H9 (cell line): ENCODE measurements at regions not wholly inside any gene's neighbourhood (a gene's known extent, or its start where the extent isn't known, plus 50 kb on each side); places are given as distances from the start of the nearest gene placed in this dataset.

Experiments used
- DNase-seq: peaks from one replicate; pipeline ENCODE4 v3.0.0-alpha.2; 2017
- H2AFZ ChIP-seq: one replicate; pipeline ENCODE4 v1.6.1; 2013; ENCODE audit warnings: mild to moderate bottlenecking, low read length, control low read depth, moderate library complexity
- H2AK5ac ChIP-seq: 2 replicates; pipeline ENCODE4 v1.6.1; 2013; ENCODE audit warnings: low read length, control low read depth, mixed read lengths; ENCODE audit not compliant: insufficient read length
- H2BK120ac ChIP-seq: one replicate; pipeline ENCODE4 v1.6.1; 2013; ENCODE audit warnings: low read depth, mild to moderate bottlenecking, low read length, control low read depth, inconsistent platforms; ENCODE audit not compliant: poor library complexity, severe bottlenecking
- H2BK12ac ChIP-seq: 2 replicates; pipeline ENCODE4 v1.6.1; 2013; ENCODE audit warnings: low read length, control low read depth, mixed read lengths, low read depth; ENCODE audit not compliant: insufficient read length
- H2BK15ac ChIP-seq: 2 replicates; pipeline ENCODE4 v1.6.1; 2013; ENCODE audit warnings: low read depth, low read length, control low read depth
- H2BK20ac ChIP-seq: one replicate; pipeline ENCODE4 v1.6.1; 2013; ENCODE audit warnings: low read depth, mild to moderate bottlenecking, low read length, control low read depth, inconsistent platforms; ENCODE audit not compliant: poor library complexity, severe bottlenecking
- H2BK5ac ChIP-seq: 2 replicates; pipeline ENCODE4 v1.6.1; 2013; ENCODE audit warnings: low read length, control low read depth, mixed read lengths; ENCODE audit not compliant: insufficient read length
- H3K14ac ChIP-seq: 2 replicates; pipeline ENCODE4 v1.6.1; 2013; ENCODE audit warnings: low read length, control low read depth; ENCODE audit not compliant: insufficient read depth
- H3K18ac ChIP-seq: 2 replicates; pipeline ENCODE4 v1.6.1; 2013; ENCODE audit warnings: low read depth, mild to moderate bottlenecking, mixed read lengths, low read length, control low read depth; ENCODE audit not compliant: insufficient read length
- H3K23ac ChIP-seq: 2 replicates; pipeline ENCODE4 v1.6.1; 2013; ENCODE audit warnings: low read length, control low read depth, mixed read lengths, low read depth; ENCODE audit not compliant: insufficient read length
- H3K23me2 ChIP-seq: 2 replicates; pipeline ENCODE4 v1.6.1; 2013; ENCODE audit warnings: low read depth, mild to moderate bottlenecking, mixed read lengths, low read length, control low read depth; ENCODE audit not compliant: insufficient read length, poor library complexity, severe bottlenecking
- H3K27ac ChIP-seq: 2 replicates; pipeline ENCODE4 v1.5.1; 2013; ENCODE audit warnings: low read length, control low read depth, mixed read lengths, low read depth; ENCODE audit not compliant: insufficient read length
- H3K27me3 ChIP-seq: 2 replicates; pipeline ENCODE4 v1.6.1; 2013; ENCODE audit warnings: low read length, control low read depth, inconsistent platforms; ENCODE audit not compliant: insufficient read depth
- H3K4ac ChIP-seq: 2 replicates; pipeline ENCODE4 v1.6.1; 2013; ENCODE audit warnings: low read depth, mild to moderate bottlenecking, control low read depth, inconsistent platforms, low read length, moderate library complexity
- H3K4me1 ChIP-seq: 2 replicates; pipeline ENCODE4 v1.6.1; 2013; ENCODE audit warnings: low read length, control low read depth, inconsistent platforms; ENCODE audit not compliant: insufficient read depth
- H3K4me2 ChIP-seq: 2 replicates; pipeline ENCODE4 v1.6.1; 2013; ENCODE audit warnings: low read length, control low read depth, mixed read lengths; ENCODE audit not compliant: insufficient read length, insufficient read depth
- H3K56ac ChIP-seq: 2 replicates; pipeline ENCODE4 v1.6.1; 2013; ENCODE audit warnings: low read depth, mild to moderate bottlenecking, mixed read lengths, low read length, control low read depth; ENCODE audit not compliant: insufficient read length
- H3K79me1 ChIP-seq: 2 replicates; pipeline ENCODE4 v1.6.1; 2013; ENCODE audit warnings: low read depth, mild to moderate bottlenecking, moderate library complexity, low read length, control low read depth, inconsistent platforms; ENCODE audit not compliant: insufficient read depth, poor library complexity, severe bottlenecking
- H3K79me2 ChIP-seq: 2 replicates; pipeline ENCODE4 v1.6.1; 2013; ENCODE audit warnings: low read length, control low read depth, inconsistent platforms; ENCODE audit not compliant: insufficient read depth
- H3K9ac ChIP-seq: 2 replicates; pipeline ENCODE4 v1.6.1; 2013; ENCODE audit warnings: low read length, control low read depth, mixed read lengths; ENCODE audit not compliant: insufficient read length; ENCODE audit errors: extremely low read depth
- H3K9me3 ChIP-seq: one replicate; pipeline ENCODE4 v1.6.1; 2013; ENCODE audit warnings: low read depth, low read length, inconsistent platforms; ENCODE audit not compliant: control insufficient read depth
- H3T11ph ChIP-seq: one replicate; pipeline ENCODE4 v1.6.1; 2013; ENCODE audit warnings: mild to moderate bottlenecking, low read length, control low read depth, inconsistent platforms
- H4K20me1 ChIP-seq: one replicate; pipeline ENCODE4 v1.6.1; 2013; ENCODE audit not compliant: control insufficient read depth, insufficient read length, insufficient read depth
- H4K5ac ChIP-seq: 2 replicates; pipeline ENCODE4 v1.6.1; 2013; ENCODE audit warnings: low read depth, mild to moderate bottlenecking, mixed read lengths, low read length, control low read depth; ENCODE audit not compliant: insufficient read length
- H4K8ac ChIP-seq: replicated peaks from 2 replicates; pipeline ENCODE4 v1.6.1; 2013; ENCODE audit warnings: low read length, control low read depth, mixed read lengths, low read depth; ENCODE audit not compliant: insufficient read length
- H4K91ac ChIP-seq: 2 replicates; pipeline ENCODE4 v1.6.1; 2013; ENCODE audit warnings: low read depth, mild to moderate bottlenecking, moderate library complexity, mixed read lengths, low read length, control low read depth; ENCODE audit not compliant: insufficient read length
- H3K27ac Mint-ChIP-seq, 3 experiments: 2 replicates in 2 of 3; 3 replicates in 1 of 3; pipeline ENCODE4 v1.8.0; 2020 to 2021; ENCODE audit warnings: mixed read lengths in 3 of 3, mild to moderate bottlenecking in 1 of 3, moderate library complexity in 1 of 3
- H3K27me3 Mint-ChIP-seq: 2 replicates; pipeline ENCODE4 v1.8.0; 2021; ENCODE audit warnings: low read depth, mild to moderate bottlenecking, moderate library complexity, mixed read lengths
- H3K36me3 Mint-ChIP-seq, 3 experiments: 2 replicates in 2 of 3; 3 replicates in 1 of 3; pipeline ENCODE4 v1.8.0; 2020 to 2021; ENCODE audit warnings: low read depth in 3 of 3, mixed read lengths in 3 of 3; ENCODE audit not compliant: insufficient read depth in 1 of 3
- H3K4me1 Mint-ChIP-seq, 2 experiments: 2 replicates each; pipeline ENCODE4 v1.8.0; 2020; ENCODE audit warnings: mixed read lengths in 2 of 2
- H3K4me3 Mint-ChIP-seq, 2 experiments: 2 replicates in 1 of 2; 3 replicates in 1 of 2; pipeline ENCODE4 v1.8.0; 2020 to 2021; ENCODE audit warnings: mild to moderate bottlenecking in 2 of 2, mixed read lengths in 2 of 2, moderate library complexity in 1 of 2
- H3K9me3 Mint-ChIP-seq, 2 experiments: 2 replicates in 1 of 2; 3 replicates in 1 of 2; pipeline ENCODE4 v1.8.0; 2020; ENCODE audit warnings: mild to moderate bottlenecking in 2 of 2, mixed read lengths in 2 of 2, moderate library complexity in 1 of 2
- WGBS: extraction: QIAGEN DNeasy Blood & Tissue Kit; methylation state at CpG from one replicate; pipeline ENCODE4 v1.1.7; 2013; ENCODE audit warnings: missing lambda C conversion rate, low lambda C conversion rate, mixed read lengths; ENCODE audit not compliant: insufficient read length; ENCODE audit errors: extremely low coverage; 5-methylcytosine and 5-hydroxymethylcytosine counted together
- TF ChIP-seq, protein P1 (sequence below): fragments of 200-600 bp; sonication (generic); conservative IDR thresholded peaks from 3 replicates; pipeline ENCODE4 v1.8.0; 2021; ENCODE audit warnings: antibody characterized with exemption, mild to moderate bottlenecking

DNA sequence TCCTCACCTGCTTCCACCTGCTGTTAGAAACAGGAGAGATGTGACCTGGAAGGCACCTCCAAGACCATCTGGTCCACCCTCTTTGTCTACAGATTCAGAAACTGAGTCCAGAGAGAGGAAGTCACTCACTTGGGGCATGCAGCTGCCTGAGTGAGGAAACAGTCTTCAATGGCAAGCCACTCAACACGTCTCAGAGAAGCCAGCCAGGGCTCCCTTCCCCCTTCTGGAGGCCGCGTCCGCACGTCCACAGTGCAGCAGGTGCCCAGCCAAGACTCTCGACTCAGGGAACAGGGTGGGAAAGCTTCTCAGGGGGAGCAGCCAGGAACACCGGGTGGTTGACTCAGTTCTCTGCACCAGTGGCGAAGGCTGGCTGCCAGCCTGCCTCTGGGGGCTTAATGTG lies 201.7 kb downstream of the BCL11A start:
- H4K20me1 ChIP-seq, result no peaks in the 10 kb centered on the region
- no peak overlapping the region for H2BK20ac ChIP-seq
- no peak overlapping the region for H2BK120ac ChIP-seq
- no peak overlapping the region for H2BK5ac ChIP-seq
- no peak overlapping the region for H3K27ac Mint-ChIP-seq
- H3K4me3 Mint-ChIP-seq, result no peak overlapping the region
- H2AFZ ChIP-seq, result no peak overlapping the region
- H2BK15ac ChIP-seq, result no peak overlapping the region
- H3K14ac ChIP-seq, result no peak overlapping the region
- WGBS, result no CpG with 5 or more reads among the region's 8 CpGs
- H3K9me3 Mint-ChIP-seq, result no peaks in the 10 kb centered on the region
- no peak overlapping the region for H3K18ac ChIP-seq
- no peak overlapping the region for H3K56ac ChIP-seq
- no peak overlapping the region for H3K23ac ChIP-seq
- H3K9ac ChIP-seq, result no peak overlapping the region
- H3K79me2 ChIP-seq, result no peaks in the 10 kb centered on the region
- TF ChIP-seq, protein P1, sequence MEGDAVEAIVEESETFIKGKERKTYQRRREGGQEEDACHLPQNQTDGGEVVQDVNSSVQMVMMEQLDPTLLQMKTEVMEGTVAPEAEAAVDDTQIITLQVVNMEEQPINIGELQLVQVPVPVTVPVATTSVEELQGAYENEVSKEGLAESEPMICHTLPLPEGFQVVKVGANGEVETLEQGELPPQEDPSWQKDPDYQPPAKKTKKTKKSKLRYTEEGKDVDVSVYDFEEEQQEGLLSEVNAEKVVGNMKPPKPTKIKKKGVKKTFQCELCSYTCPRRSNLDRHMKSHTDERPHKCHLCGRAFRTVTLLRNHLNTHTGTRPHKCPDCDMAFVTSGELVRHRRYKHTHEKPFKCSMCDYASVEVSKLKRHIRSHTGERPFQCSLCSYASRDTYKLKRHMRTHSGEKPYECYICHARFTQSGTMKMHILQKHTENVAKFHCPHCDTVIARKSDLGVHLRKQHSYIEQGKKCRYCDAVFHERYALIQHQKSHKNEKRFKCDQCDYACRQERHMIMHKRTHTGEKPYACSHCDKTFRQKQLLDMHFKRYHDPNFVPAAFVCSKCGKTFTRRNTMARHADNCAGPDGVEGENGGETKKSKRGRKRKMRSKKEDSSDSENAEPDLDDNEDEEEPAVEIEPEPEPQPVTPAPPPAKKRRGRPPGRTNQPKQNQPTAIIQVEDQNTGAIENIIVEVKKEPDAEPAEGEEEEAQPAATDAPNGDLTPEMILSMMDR, result no peak
- H3K27me3 Mint-ChIP-seq, result peaks cover 6% of the 10 kb centered on the region
- no peak overlapping the region for H3T11ph ChIP-seq
- H3K4me2 ChIP-seq, result no peak overlapping the region
- no peaks in the 10 kb centered on the region for H3K27me3 ChIP-seq
- peaks cover 2% of the 10 kb centered on the region; the same call in 1 of the 2 replicates for H3K4me1 ChIP-seq
- no peaks in the 10 kb centered on the region for H3K79me1 ChIP-seq
- no peak overlapping the region for H4K91ac ChIP-seq
- H4K5ac ChIP-seq, result no peak overlapping the region
- H3K4ac ChIP-seq, result no peak overlapping the region
- H3K27ac ChIP-seq, result no peak overlapping the region
- H3K9me3 ChIP-seq, result no peaks in the 10 kb centered on the region
- H3K23me2 ChIP-seq, result no peaks in the 10 kb centered on the region
- H4K8ac ChIP-seq, result no peak overlapping the region
- DNase-seq, result no peak
- H2AK5ac ChIP-seq, result no peak overlapping the region
- no peak overlapping the region for H2BK12ac ChIP-seq
- no peaks in the 10 kb centered on the region for H3K36me3 Mint-ChIP-seq
- peaks cover 19 to 22% of the 10 kb centered on the region in 2 experiments for H3K4me1 Mint-ChIP-seq
